Immature natural killer cell (primary cell): ENCODE measurements at regions not wholly inside any gene's neighbourhood (a gene's known extent, or its start where the extent isn't known, plus 50 kb on each side); places are given as distances from the start of the nearest gene placed in this dataset.

ENCODE experiments used
- DNase-seq, 3 donors: peaks; one replicate each; pipeline ENCODE4 v3.0.0; 2022; ENCODE audit warnings: mixed read lengths in 1 of 3
- H3K27ac Mint-ChIP-seq, 6 donors: one replicate each; pipeline ENCODE4 v1.8.0; 2020; ENCODE audit warnings: mixed read lengths in 6 of 6, mild to moderate bottlenecking in 5 of 6, inconsistent platforms in 4 of 6, moderate library complexity in 3 of 6
- H3K27me3 Mint-ChIP-seq, 3 donors: one replicate each; pipeline ENCODE4 v1.8.0; 2020 to 2021; ENCODE audit warnings: low read depth in 3 of 3, mild to moderate bottlenecking in 3 of 3, mixed read lengths in 3 of 3, moderate library complexity in 3 of 3, inconsistent platforms in 1 of 3
- H3K36me3 Mint-ChIP-seq, 3 donors: one replicate each; pipeline ENCODE4 v1.8.0; 2020; ENCODE audit warnings: mixed read lengths in 3 of 3, inconsistent platforms in 2 of 3, mild to moderate bottlenecking in 2 of 3
- H3K4me1 Mint-ChIP-seq, 2 donors: one replicate each; pipeline ENCODE4 v1.8.0; 2020; ENCODE audit warnings: inconsistent platforms in 2 of 2, mild to moderate bottlenecking in 2 of 2, mixed read lengths in 2 of 2, moderate library complexity in 1 of 2
- H3K4me3 Mint-ChIP-seq, 5 donors: one replicate each; pipeline ENCODE4 v1.8.0; 2020; ENCODE audit warnings: mild to moderate bottlenecking in 5 of 5, mixed read lengths in 5 of 5, inconsistent platforms in 3 of 5, moderate library complexity in 3 of 5
- H3K9me3 Mint-ChIP-seq, 6 donors: one replicate each; pipeline ENCODE4 v1.8.0; 2020; ENCODE audit warnings: mild to moderate bottlenecking in 6 of 6, mixed read lengths in 6 of 6, inconsistent platforms in 4 of 6, moderate library complexity in 3 of 6

- H3K27ac Mint-ChIP-seq = no peak overlapping the region
- peaks cover 0 to 2% (median 0%) of the 10 kb centered on the region in 6 donors for H3K9me3 Mint-ChIP-seq
- peaks cover 0 to 5% (median 0%) of the 10 kb centered on the region in 3 donors for H3K27me3 Mint-ChIP-seq
- no peaks in the 10 kb centered on the region for H3K36me3 Mint-ChIP-seq
- no peak overlapping the region for H3K4me3 Mint-ChIP-seq
- H3K4me1 Mint-ChIP-seq = peaks cover 14 to 30% of the 10 kb centered on the region in 2 donors
- DNase-seq = no peak
Observed at GRCh38 chr3:31181661-31182060, 287.2 kb upstream of the GADL1 start.

- Mint-ChIP-seq H3K4me3 (no peak overlapping the region), H3K9me3 (peaks cover 0 to 2% (median 0%) of the 10 kb centered on the region in 6 donors), H3K27me3 (peaks cover 0 to 5% (median 0%) of the 10 kb centered on the region in 3 donors), H3K27ac (no peak overlapping the region), H3K36me3 (no peaks in the 10 kb centered on the region), H3K4me1 (peaks cover 14 to 22% of the 10 kb centered on the region in 2 donors)
- no peak for DNase-seq
Observed at GRCh38 chr3:31182661-31183060, 288.2 kb upstream of the GADL1 start.

DNA sequence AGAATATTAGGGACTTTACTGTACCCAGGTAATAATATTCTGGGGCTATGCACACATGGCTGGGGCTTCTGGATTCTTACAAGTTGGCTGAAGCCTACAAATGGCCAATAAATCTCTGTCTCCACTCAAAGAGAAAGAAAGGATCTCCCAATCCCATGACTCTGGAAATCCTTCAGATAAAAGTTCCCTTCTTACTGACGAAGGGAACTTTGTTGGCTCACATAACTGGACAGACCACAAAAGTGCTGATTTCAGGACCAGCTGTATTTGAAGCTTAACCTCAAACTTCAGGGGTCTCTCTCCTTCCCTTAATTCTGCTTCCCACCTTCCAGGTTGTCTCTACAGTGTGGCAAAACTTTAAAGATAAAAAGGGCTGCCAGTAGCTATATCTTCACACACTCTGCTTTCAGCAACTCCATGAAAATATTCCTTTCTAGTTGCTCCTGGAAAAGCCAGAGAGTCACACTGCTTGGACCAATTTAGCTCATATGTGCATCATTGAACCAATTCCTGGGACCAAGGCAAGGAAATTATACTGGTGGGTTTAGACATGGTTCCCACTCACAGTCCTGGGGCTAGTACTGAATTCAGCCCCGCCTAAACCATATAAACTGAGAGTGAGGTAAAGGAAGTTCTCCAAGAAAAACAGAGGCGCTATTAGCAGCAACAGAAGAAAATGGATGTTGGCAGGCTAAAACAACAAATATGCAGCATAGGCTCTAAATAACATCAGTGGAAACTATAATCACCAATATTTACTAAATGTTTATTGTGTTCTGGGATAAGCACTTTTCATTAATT lies 290.0 kb upstream of the GADL1 start:
- Mint-ChIP-seq H3K36me3 (no peaks in the 10 kb centered on the region), H3K9me3 (peaks cover 0 to 2% (median 0%) of the 10 kb centered on the region in 6 donors), H3K4me1 (peaks cover 0 to 4% of the 10 kb centered on the region in 2 donors), H3K27ac (no peak overlapping the region), H3K27me3 (peaks cover 0 to 5% (median 0%) of the 10 kb centered on the region in 3 donors), H3K4me3 (no peak overlapping the region)
- no peak for DNase-seq

GRCh38 chr3:31185062-31185357 lies 290.5 kb upstream of the GADL1 start:
- Mint-ChIP-seq H3K27me3 (peaks cover 0 to 5% (median 0%) of the 10 kb centered on the region in 3 donors), H3K9me3 (peaks cover 0 to 2% (median 0%) of the 10 kb centered on the region in 6 donors), H3K36me3 (no peaks in the 10 kb centered on the region), H3K27ac (no peak overlapping the region), H3K4me1 (no peaks in the 10 kb centered on the region), H3K4me3 (no peak overlapping the region)
- no peak for DNase-seq

DNA sequence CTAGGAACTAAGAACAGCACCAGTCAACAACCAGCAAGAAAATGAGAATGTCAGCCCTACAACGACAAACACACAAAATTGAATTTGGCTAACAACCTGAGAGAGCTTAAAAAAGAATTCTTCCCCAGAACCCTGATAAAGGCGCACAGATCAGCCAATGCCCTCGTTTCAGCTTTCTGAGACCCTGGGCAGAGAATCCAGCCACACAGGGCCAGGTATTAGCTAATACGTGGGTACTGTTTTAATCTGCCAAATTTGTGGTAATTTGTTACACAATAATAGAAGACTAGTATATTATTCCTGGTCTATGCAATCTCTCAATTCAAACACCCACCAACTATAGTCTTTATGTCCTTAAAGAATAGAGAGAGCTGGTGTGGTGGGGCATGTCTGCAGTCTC lies 291.6 kb upstream of the GADL1 start:
- H3K36me3 Mint-ChIP-seq = no peaks in the 10 kb centered on the region
- H3K27me3 Mint-ChIP-seq = peaks cover 0 to 5% (median 0%) of the 10 kb centered on the region in 3 donors
- H3K4me3 Mint-ChIP-seq = no peak overlapping the region
- H3K27ac Mint-ChIP-seq = no peak overlapping the region
- no peak for DNase-seq
- H3K9me3 Mint-ChIP-seq = peaks cover 0 to 2% (median 0%) of the 10 kb centered on the region in 6 donors
- H3K4me1 Mint-ChIP-seq = no peaks in the 10 kb centered on the region

GRCh38 chr3:31187380-31187779 lies 292.9 kb upstream of the GADL1 start:
- no peaks in the 10 kb centered on the region for H3K4me1 Mint-ChIP-seq
- H3K36me3 Mint-ChIP-seq = no peaks in the 10 kb centered on the region
- peaks cover 0 to 5% (median 0%) of the 10 kb centered on the region in 3 donors for H3K27me3 Mint-ChIP-seq
- H3K4me3 Mint-ChIP-seq = no peak overlapping the region
- H3K27ac Mint-ChIP-seq = no peak overlapping the region
- DNase-seq = no peak
- H3K9me3 Mint-ChIP-seq = peaks cover 0 to 2% (median 0%) of the 10 kb centered on the region in 6 donors

- Mint-ChIP-seq H3K27me3 (peaks cover 0 to 5% (median 0%) of the 10 kb centered on the region in 3 donors), H3K9me3 (peaks cover 0 to 3% (median 0%) of the 10 kb centered on the region in 6 donors), H3K36me3 (peaks cover 0 to 3% (median 0%) of the 10 kb centered on the region in 3 donors), H3K4me1 (no peaks in the 10 kb centered on the region), H3K4me3 (no peak overlapping the region), H3K27ac (no peak overlapping the region)
- DNase-seq = no peak
Observed at GRCh38 chr3:31188112-31188511, 293.7 kb upstream of the GADL1 start.

- H3K4me3 Mint-ChIP-seq = no peak overlapping the region
- H3K4me1 Mint-ChIP-seq = no peaks in the 10 kb centered on the region
- H3K27me3 Mint-ChIP-seq = peaks cover 0 to 5% (median 0%) of the 10 kb centered on the region in 3 donors
- no peak overlapping the region for H3K27ac Mint-ChIP-seq
- no peak for DNase-seq
- H3K9me3 Mint-ChIP-seq = peaks cover 0 to 4% (median 0%) of the 10 kb centered on the region in 6 donors
- H3K36me3 Mint-ChIP-seq = peaks cover 0 to 6% (median 0%) of the 10 kb centered on the region in 3 donors
Observed at GRCh38 chr3:31189330-31189729, 294.9 kb upstream of the GADL1 start.

GRCh38 chr3:31189971-31190370 lies 295.5 kb upstream of the GADL1 start:
- no peak for DNase-seq
- Mint-ChIP-seq H3K27ac (no peak overlapping the region), H3K9me3 (peaks cover 0 to 3% (median 0%) of the 10 kb centered on the region in 6 donors), H3K36me3 (peaks cover 0 to 6% (median 0%) of the 10 kb centered on the region in 3 donors), H3K27me3 (no peaks in the 10 kb centered on the region), H3K4me3 (no peak overlapping the region), H3K4me1 (no peaks in the 10 kb centered on the region)

GRCh38 chr3:31191354-31191753 lies 296.9 kb upstream of the GADL1 start:
- no peak for DNase-seq
- no peak overlapping the region for H3K4me3 Mint-ChIP-seq
- H3K9me3 Mint-ChIP-seq = peaks cover 0 to 3% (median 0%) of the 10 kb centered on the region in 6 donors
- H3K4me1 Mint-ChIP-seq = no peaks in the 10 kb centered on the region
- no peak overlapping the region for H3K27ac Mint-ChIP-seq
- no peaks in the 10 kb centered on the region for H3K27me3 Mint-ChIP-seq
- H3K36me3 Mint-ChIP-seq = peaks cover 0 to 6% (median 0%) of the 10 kb centered on the region in 3 donors

- no peak for DNase-seq
- no peaks in the 10 kb centered on the region for H3K4me1 Mint-ChIP-seq
- peaks cover 0 to 3% (median 0%) of the 10 kb centered on the region in 6 donors for H3K9me3 Mint-ChIP-seq
- no peak overlapping the region for H3K27ac Mint-ChIP-seq
- no peak overlapping the region for H3K4me3 Mint-ChIP-seq
- peaks cover 0 to 6% (median 0%) of the 10 kb centered on the region in 3 donors for H3K36me3 Mint-ChIP-seq
- H3K27me3 Mint-ChIP-seq = no peaks in the 10 kb centered on the region
Observed at GRCh38 chr3:31193429-31193828, 299.0 kb upstream of the GADL1 start.

GRCh38 chr3:31193871-31194270 lies 299.4 kb upstream of the GADL1 start:
- Mint-ChIP-seq H3K36me3 (peaks cover 0 to 6% (median 0%) of the 10 kb centered on the region in 3 donors), H3K27me3 (no peaks in the 10 kb centered on the region), H3K4me1 (no peaks in the 10 kb centered on the region), H3K27ac (no peak overlapping the region), H3K4me3 (no peak overlapping the region), H3K9me3 (peaks cover 0 to 3% (median 0%) of the 10 kb centered on the region in 6 donors)
- no peak for DNase-seq

DNA sequence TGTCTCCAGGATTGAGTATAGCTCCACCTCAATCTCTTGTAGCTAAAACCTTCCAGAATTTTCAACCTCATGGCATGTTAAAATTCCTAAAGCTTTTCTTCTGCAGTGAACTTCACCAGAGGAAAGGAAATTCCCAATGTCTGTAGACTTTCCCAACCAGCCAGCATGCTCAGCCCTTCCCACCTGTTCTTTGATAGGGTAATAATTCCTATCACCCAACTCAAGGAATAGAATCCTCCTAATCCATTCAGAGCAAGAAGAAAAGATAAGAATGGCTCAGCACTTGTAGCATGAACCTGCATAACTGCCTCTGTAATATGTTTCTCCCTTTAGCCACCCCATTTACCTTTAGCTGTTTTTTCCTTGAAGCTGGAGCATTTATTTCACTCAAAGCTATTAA lies 301.8 kb upstream of the GADL1 start:
- Mint-ChIP-seq H3K27me3 (peaks cover 0 to 2% (median 0%) of the 10 kb centered on the region in 3 donors), H3K27ac (no peak overlapping the region), H3K36me3 (peaks cover 0 to 6% (median 0%) of the 10 kb centered on the region in 3 donors), H3K9me3 (peaks cover 0 to 3% (median 0%) of the 10 kb centered on the region in 6 donors), H3K4me1 (no peaks in the 10 kb centered on the region), H3K4me3 (no peak overlapping the region)
- DNase-seq = no peak

GRCh38 chr3:31196881-31197364 lies 302.5 kb upstream of the GADL1 start:
- peaks cover 0 to 3% (median 0%) of the 10 kb centered on the region in 6 donors for H3K9me3 Mint-ChIP-seq
- H3K27me3 Mint-ChIP-seq = peaks cover 0 to 2% (median 0%) of the 10 kb centered on the region in 3 donors
- H3K4me1 Mint-ChIP-seq = no peaks in the 10 kb centered on the region
- no peak overlapping the region for H3K4me3 Mint-ChIP-seq
- peaks cover 0 to 6% (median 0%) of the 10 kb centered on the region in 3 donors for H3K36me3 Mint-ChIP-seq
- no peak for DNase-seq
- H3K27ac Mint-ChIP-seq = no peak overlapping the region
